Activated T-helper 17 cell treated with anti-CD3 and anti-CD28 coated beads, Interleukin-2, amount 50 U/mL, for 72 hours (primary cell): ENCODE measurements at regions not wholly inside any gene's neighbourhood (a gene's known extent, or its start where the extent isn't known, plus 50 kb on each side); places are given as distances from the start of the nearest gene placed in this dataset.
A peak's percentile ranks its signal among the peaks of the same experiment; 100 is the strongest.

Source experiments
- ATAC-seq: fragments of 150-1000 bp; cut with Tn5 transposase; replicated peaks from 2 replicates; pipeline ENCODE4 v1.10.0; 2021; ENCODE audit warnings: mild to moderate bottlenecking, moderate library complexity
- H3K27ac Mint-ChIP-seq: one replicate; pipeline ENCODE4 v1.8.0; 2022; ENCODE audit warnings: mixed read lengths
- H3K27me3 Mint-ChIP-seq: one replicate; pipeline ENCODE4 v1.8.0; 2022; ENCODE audit warnings: mixed read lengths
- H3K36me3 Mint-ChIP-seq: one replicate; pipeline ENCODE4 v1.8.0; 2022; ENCODE audit warnings: low read depth, mild to moderate bottlenecking, mixed read lengths
- H3K4me1 Mint-ChIP-seq: one replicate; pipeline ENCODE4 v1.8.0; 2022; ENCODE audit warnings: mixed read lengths
- H3K4me3 Mint-ChIP-seq: one replicate; pipeline ENCODE4 v1.8.0; 2022; ENCODE audit warnings: mild to moderate bottlenecking, mixed read lengths
- H3K9me3 Mint-ChIP-seq: one replicate; pipeline ENCODE4 v1.8.0; 2022; ENCODE audit warnings: mixed read lengths

- ATAC-seq: no peak
- H3K36me3 Mint-ChIP-seq: no peaks in the 10 kb centered on the region
- no peaks in the 10 kb centered on the region for H3K9me3 Mint-ChIP-seq
- no peak overlapping the region for H3K4me3 Mint-ChIP-seq
- H3K27ac Mint-ChIP-seq: no peak overlapping the region
- no peaks in the 10 kb centered on the region for H3K27me3 Mint-ChIP-seq
- H3K4me1 Mint-ChIP-seq: peaks cover 7% of the 10 kb centered on the region
Observed at GRCh38 chr5:68454172-68454571, 238.6 kb downstream of the PIK3R1 start.

- H3K4me3 Mint-ChIP-seq: no peak overlapping the region
Observed at GRCh38 chr5:68454766-68455165, 239.2 kb downstream of the PIK3R1 start.

GRCh38 chr5:68455216-68455615 lies 239.7 kb downstream of the PIK3R1 start:
- Mint-ChIP-seq H3K9me3 (no peaks in the 10 kb centered on the region), H3K27ac (no peak overlapping the region), H3K27me3 (no peaks in the 10 kb centered on the region), H3K4me3 (no peak overlapping the region), H3K36me3 (no peaks in the 10 kb centered on the region), H3K4me1 (peaks cover 7% of the 10 kb centered on the region)
- no peak for ATAC-seq

More at GRCh38 chr5:68454766-68455165, 239.2 kb downstream of the PIK3R1 start:
- Mint-ChIP-seq H3K27me3 (no peaks in the 10 kb centered on the region), H3K36me3 (no peaks in the 10 kb centered on the region), H3K4me1 (peaks cover 7% of the 10 kb centered on the region), H3K9me3 (no peaks in the 10 kb centered on the region), H3K27ac (no peak overlapping the region)
- no peak for ATAC-seq

GRCh38 chr5:68456756-68457217 lies 241.2 kb downstream of the PIK3R1 start:
- H3K4me1 Mint-ChIP-seq: peaks cover 7% of the 10 kb centered on the region
- no peaks in the 10 kb centered on the region for H3K9me3 Mint-ChIP-seq
- no peaks in the 10 kb centered on the region for H3K27me3 Mint-ChIP-seq
- ATAC-seq: peak; percentile 47
- H3K36me3 Mint-ChIP-seq: no peaks in the 10 kb centered on the region
- H3K27ac Mint-ChIP-seq: no peak overlapping the region
- no peak overlapping the region for H3K4me3 Mint-ChIP-seq

- Mint-ChIP-seq H3K4me3 (no peak overlapping the region), H3K27ac (no peak overlapping the region), H3K4me1 (peaks cover 7% of the 10 kb centered on the region), H3K36me3 (no peaks in the 10 kb centered on the region), H3K9me3 (no peaks in the 10 kb centered on the region), H3K27me3 (no peaks in the 10 kb centered on the region)
- ATAC-seq: no peak
Observed at GRCh38 chr5:68457285-68457684, 241.7 kb downstream of the PIK3R1 start.

GRCh38 chr5:68458416-68459021 lies 243.0 kb downstream of the PIK3R1 start:
- ATAC-seq: peak; percentile 49
- Mint-ChIP-seq H3K36me3 (no peaks in the 10 kb centered on the region), H3K4me3 (no peak overlapping the region), H3K4me1 (peaks cover 7% of the 10 kb centered on the region), H3K9me3 (no peaks in the 10 kb centered on the region), H3K27me3 (no peaks in the 10 kb centered on the region), H3K27ac (no peak overlapping the region)

- Mint-ChIP-seq H3K4me3 (no peak overlapping the region), H3K36me3 (no peaks in the 10 kb centered on the region), H3K4me1 (peaks cover 7% of the 10 kb centered on the region), H3K27ac (no peak overlapping the region), H3K9me3 (no peaks in the 10 kb centered on the region), H3K27me3 (no peaks in the 10 kb centered on the region)
- no peak for ATAC-seq
Observed at GRCh38 chr5:68459093-68459809, 243.7 kb downstream of the PIK3R1 start.

GRCh38 chr5:68459810-68460139 lies 244.2 kb downstream of the PIK3R1 start:
- Mint-ChIP-seq H3K4me3 (no peak overlapping the region), H3K9me3 (no peaks in the 10 kb centered on the region), H3K27ac (no peak overlapping the region), H3K36me3 (no peaks in the 10 kb centered on the region), H3K4me1 (peaks cover 7% of the 10 kb centered on the region), H3K27me3 (no peaks in the 10 kb centered on the region)
- no peak for ATAC-seq

- no peak overlapping the region for H3K4me3 Mint-ChIP-seq
- no peaks in the 10 kb centered on the region for H3K36me3 Mint-ChIP-seq
- H3K9me3 Mint-ChIP-seq: no peaks in the 10 kb centered on the region
- no peaks in the 10 kb centered on the region for H3K27me3 Mint-ChIP-seq
- H3K4me1 Mint-ChIP-seq: peaks cover 7% of the 10 kb centered on the region
- H3K27ac Mint-ChIP-seq: no peak overlapping the region
- ATAC-seq: no peak
Observed at GRCh38 chr5:68460147-68460798, 244.7 kb downstream of the PIK3R1 start.

GRCh38 chr5:68463606-68464005 lies 248.1 kb downstream of the PIK3R1 start:
- H3K27me3 Mint-ChIP-seq: no peaks in the 10 kb centered on the region
- no peak overlapping the region for H3K4me3 Mint-ChIP-seq
- H3K36me3 Mint-ChIP-seq: no peaks in the 10 kb centered on the region
- no peak for ATAC-seq
- H3K4me1 Mint-ChIP-seq: no peaks in the 10 kb centered on the region
- H3K27ac Mint-ChIP-seq: no peak overlapping the region
- H3K9me3 Mint-ChIP-seq: no peaks in the 10 kb centered on the region

GRCh38 chr5:68464424-68464823 lies 248.9 kb downstream of the PIK3R1 start:
- no peaks in the 10 kb centered on the region for H3K9me3 Mint-ChIP-seq
- H3K4me3 Mint-ChIP-seq: no peak overlapping the region
- H3K27me3 Mint-ChIP-seq: no peaks in the 10 kb centered on the region
- H3K4me1 Mint-ChIP-seq: no peaks in the 10 kb centered on the region
- no peak overlapping the region for H3K27ac Mint-ChIP-seq
- peak; percentile 98 for ATAC-seq
- H3K36me3 Mint-ChIP-seq: no peaks in the 10 kb centered on the region

GRCh38 chr5:68465133-68465532 lies 249.6 kb downstream of the PIK3R1 start:
- Mint-ChIP-seq H3K4me1 (no peaks in the 10 kb centered on the region), H3K27ac (no peak overlapping the region), H3K27me3 (no peaks in the 10 kb centered on the region), H3K4me3 (no peak overlapping the region), H3K36me3 (no peaks in the 10 kb centered on the region), H3K9me3 (no peaks in the 10 kb centered on the region)
- peak; percentile 40 for ATAC-seq

- Mint-ChIP-seq H3K4me3 (no peak overlapping the region), H3K27ac (no peak overlapping the region), H3K36me3 (no peaks in the 10 kb centered on the region), H3K9me3 (no peaks in the 10 kb centered on the region), H3K4me1 (no peaks in the 10 kb centered on the region), H3K27me3 (peaks cover 2% of the 10 kb centered on the region)
- ATAC-seq: no peak
Observed at GRCh38 chr5:68465934-68466551, 250.5 kb downstream of the PIK3R1 start.

- Mint-ChIP-seq H3K27ac (no peak overlapping the region), H3K36me3 (no peaks in the 10 kb centered on the region), H3K9me3 (no peaks in the 10 kb centered on the region), H3K27me3 (peaks cover 4% of the 10 kb centered on the region), H3K4me3 (no peak overlapping the region), H3K4me1 (no peaks in the 10 kb centered on the region)
- ATAC-seq: no peak
Observed at GRCh38 chr5:68467208-68467607, 251.7 kb downstream of the PIK3R1 start.

GRCh38 chr5:68467794-68468193 lies 252.2 kb downstream of the PIK3R1 start:
- H3K27me3 Mint-ChIP-seq: peaks cover 4% of the 10 kb centered on the region
- H3K9me3 Mint-ChIP-seq: no peaks in the 10 kb centered on the region
- no peak for ATAC-seq
- no peaks in the 10 kb centered on the region for H3K36me3 Mint-ChIP-seq
- no peak overlapping the region for H3K4me3 Mint-ChIP-seq
- no peaks in the 10 kb centered on the region for H3K4me1 Mint-ChIP-seq
- no peak overlapping the region for H3K27ac Mint-ChIP-seq
